Karpas-422 (cell line): ENCODE measurements at regions not wholly inside any gene's neighbourhood (a gene's known extent, or its start where the extent isn't known, plus 50 kb on each side); places are given as distances from the start of the nearest gene placed in this dataset.

Source experiments
- DNase-seq: peaks from one replicate; pipeline ENCODE4 v3.0.0-alpha.2; 2015
- H2AFZ ChIP-seq: fragments of 200-600 bp; sonication (generic); 2 replicates; pipeline ENCODE4 v1.6.1; 2014; ENCODE audit warnings: antibody characterized with exemption, low read length, mixed read lengths
- H3K27ac ChIP-seq: fragments of 200-600 bp; sonication (generic); 2 replicates; pipeline ENCODE4 v1.5.1; 2014; ENCODE audit warnings: mild to moderate bottlenecking, low read length, moderate library complexity
- H3K27me3 ChIP-seq: fragments of 200-600 bp; sonication (generic); 2 replicates; pipeline ENCODE4 v1.6.1; 2014; ENCODE audit warnings: low read length, mixed read lengths
- H3K36me3 ChIP-seq: fragments of 200-600 bp; sonication (generic); 2 replicates; pipeline ENCODE4 v1.6.1; 2014; ENCODE audit warnings: low read length, mixed read lengths; ENCODE audit not compliant: insufficient read depth
- H3K4me1 ChIP-seq: fragments of 200-600 bp; sonication (generic); 2 replicates; pipeline ENCODE4 v1.6.1; 2014; ENCODE audit warnings: mild to moderate bottlenecking, low read length, mixed read lengths
- H3K4me2 ChIP-seq: fragments of 200-600 bp; sonication (generic); 2 replicates; pipeline ENCODE4 v1.6.1; 2014; ENCODE audit warnings: low read length, low read depth, mild to moderate bottlenecking; ENCODE audit not compliant: poor library complexity, severe bottlenecking
- H3K4me3 ChIP-seq: fragments of 200-600 bp; sonication (generic); 2 replicates; pipeline ENCODE4 v1.5.1; 2014; ENCODE audit warnings: mild to moderate bottlenecking, antibody characterized with exemption, low read length, mixed read lengths
- H3K79me2 ChIP-seq: fragments of 200-600 bp; sonication (generic); 2 replicates; pipeline ENCODE4 v1.6.1; 2014; ENCODE audit warnings: mild to moderate bottlenecking, low read length, mixed read lengths
- H3K9ac ChIP-seq: fragments of 200-600 bp; sonication (generic); 2 replicates; pipeline ENCODE4 v1.6.0; 2014; ENCODE audit warnings: low read length
- H3K9me2 ChIP-seq: fragments of 200-600 bp; sonication (generic), shearing (Covaris generic); replicated peaks from 2 replicates; pipeline ENCODE4 v1.6.0; 2014; ENCODE audit warnings: mild to moderate bottlenecking, low read length, moderate library complexity; ENCODE audit not compliant: insufficient read depth
- H3K9me3 ChIP-seq: fragments of 300-700, 200-600 bp; sonication (generic); 2 replicates; pipeline ENCODE4 v1.6.1; 2014; ENCODE audit warnings: low read length, mixed read lengths
- H4K20me1 ChIP-seq: fragments of 200-600 bp; sonication (generic); 2 replicates; pipeline ENCODE4 v1.6.1; 2014; ENCODE audit warnings: mild to moderate bottlenecking, antibody characterized with exemption, low read length, low read depth; ENCODE audit not compliant: insufficient read depth

DNA sequence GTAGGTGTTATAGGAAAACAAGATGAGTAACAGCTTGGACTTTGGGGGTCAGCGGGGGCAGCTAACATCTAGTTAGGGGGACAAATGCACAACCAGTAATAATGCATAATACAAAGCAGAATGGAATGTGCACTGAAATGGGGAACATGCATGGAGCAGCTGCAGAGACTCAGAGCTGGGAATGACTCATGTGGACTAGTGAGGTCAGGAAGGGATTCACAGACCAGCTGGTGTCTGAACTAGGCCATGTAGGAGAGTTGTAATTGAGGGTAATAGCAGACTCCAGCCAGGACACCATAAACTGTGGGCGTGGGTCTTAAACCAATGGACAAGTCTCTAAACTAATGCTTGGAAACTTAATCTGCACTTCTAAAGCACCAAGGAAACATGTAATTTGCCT, 176.8 kb upstream of the ASIC2 start:
- no peaks in the 10 kb centered on the region for H3K36me3 ChIP-seq
- H3K4me1 ChIP-seq, result no peaks in the 10 kb centered on the region
- no peak overlapping the region for H2AFZ ChIP-seq
- H3K9me3 ChIP-seq, result no peaks in the 10 kb centered on the region
- no peaks in the 10 kb centered on the region for H3K79me2 ChIP-seq
- DNase-seq, result no peak
- H3K4me3 ChIP-seq, result no peak overlapping the region
- no peaks in the 10 kb centered on the region for H3K9me2 ChIP-seq
- H3K9ac ChIP-seq, result no peak overlapping the region
- H3K27ac ChIP-seq, result no peak overlapping the region
- H3K4me2 ChIP-seq, result no peak overlapping the region
- H3K27me3 ChIP-seq, result no peaks in the 10 kb centered on the region
- H4K20me1 ChIP-seq, result no peaks in the 10 kb centered on the region

DNA sequence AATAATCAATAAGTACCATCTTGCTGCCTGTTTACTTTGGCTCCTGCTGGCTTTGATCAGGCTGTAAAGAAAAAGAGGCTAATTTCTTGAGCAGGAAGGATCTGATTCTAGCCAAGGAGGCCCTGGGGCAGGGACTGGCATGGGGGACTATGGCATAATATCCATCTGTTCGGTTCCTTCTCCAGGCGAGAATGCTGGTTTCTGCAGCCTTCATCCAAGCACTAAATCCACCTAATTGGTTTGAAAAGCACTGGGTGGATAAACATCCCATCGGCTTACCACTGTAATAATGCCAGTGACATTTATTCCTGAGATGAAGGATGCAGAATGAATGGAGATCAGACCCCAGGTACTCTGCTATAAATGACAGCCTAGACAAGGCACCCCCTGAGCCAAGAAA, 180.0 kb upstream of the ASIC2 start:
- no peaks in the 10 kb centered on the region for H3K79me2 ChIP-seq
- no peak overlapping the region for H3K27ac ChIP-seq
- no peak overlapping the region for H3K4me3 ChIP-seq
- no peak overlapping the region for H3K9ac ChIP-seq
- no peaks in the 10 kb centered on the region for H4K20me1 ChIP-seq
- H3K36me3 ChIP-seq, result no peaks in the 10 kb centered on the region
- no peaks in the 10 kb centered on the region for H3K27me3 ChIP-seq
- no peaks in the 10 kb centered on the region for H3K9me2 ChIP-seq
- no peaks in the 10 kb centered on the region for H3K4me1 ChIP-seq
- H3K4me2 ChIP-seq, result no peak overlapping the region
- no peak for DNase-seq
- H3K9me3 ChIP-seq, result no peaks in the 10 kb centered on the region
- no peak overlapping the region for H2AFZ ChIP-seq

DNA sequence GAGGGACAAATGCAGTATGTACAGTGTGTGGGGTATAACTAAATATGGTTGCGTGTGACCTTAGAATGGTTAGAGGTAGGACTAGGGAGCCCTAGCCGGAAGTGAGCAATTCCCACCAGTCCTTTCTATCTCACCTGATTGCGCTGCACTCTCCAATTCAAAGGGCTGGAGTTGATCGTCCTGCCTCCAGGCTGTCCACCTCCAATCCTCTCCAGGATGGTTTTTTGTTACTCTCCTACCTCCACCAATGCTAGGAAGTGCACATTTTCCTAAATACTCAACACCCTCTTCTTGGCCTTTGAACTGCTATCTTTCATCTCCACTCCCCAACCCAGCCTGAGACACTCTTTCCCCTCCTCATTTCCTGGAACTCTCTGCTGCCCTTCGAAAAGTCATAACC, 181.7 kb upstream of the ASIC2 start:
- no peaks in the 10 kb centered on the region for H3K9me2 ChIP-seq
- H2AFZ ChIP-seq, result no peak overlapping the region
- H3K4me1 ChIP-seq, result no peaks in the 10 kb centered on the region
- H3K79me2 ChIP-seq, result no peaks in the 10 kb centered on the region
- no peak overlapping the region for H3K27ac ChIP-seq
- H3K27me3 ChIP-seq, result no peaks in the 10 kb centered on the region
- no peaks in the 10 kb centered on the region for H4K20me1 ChIP-seq
- DNase-seq, result no peak
- no peaks in the 10 kb centered on the region for H3K9me3 ChIP-seq
- no peak overlapping the region for H3K9ac ChIP-seq
- H3K4me3 ChIP-seq, result no peak overlapping the region
- no peaks in the 10 kb centered on the region for H3K36me3 ChIP-seq
- no peak overlapping the region for H3K4me2 ChIP-seq

DNA sequence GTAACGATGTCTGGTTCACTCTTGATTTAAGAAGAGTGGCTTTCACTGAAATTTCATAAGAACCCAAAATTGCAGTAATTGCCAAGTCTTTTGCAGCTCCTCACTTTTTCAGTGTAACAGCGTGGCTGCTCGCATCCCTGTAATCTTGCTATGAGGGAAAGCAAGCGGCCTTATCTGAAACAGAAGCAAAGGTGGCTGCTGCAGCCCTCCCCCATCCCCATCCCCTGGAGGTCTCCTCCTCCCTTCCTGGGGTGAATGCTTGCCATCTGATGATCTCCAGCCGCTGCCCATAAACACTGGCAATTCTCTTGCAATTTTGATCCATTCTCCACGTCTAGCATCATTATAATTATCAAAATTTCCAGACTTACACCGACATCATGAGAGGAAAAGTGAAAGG, 182.5 kb upstream of the ASIC2 start:
- Histone ChIP-seq H3K9me2 (no peaks in the 10 kb centered on the region), H3K9ac (no peak overlapping the region), H3K4me1 (no peaks in the 10 kb centered on the region), H2AFZ (no peak overlapping the region), H4K20me1 (no peaks in the 10 kb centered on the region), H3K9me3 (no peaks in the 10 kb centered on the region), H3K4me2 (no peak overlapping the region), H3K4me3 (no peak overlapping the region), H3K27me3 (no peaks in the 10 kb centered on the region), H3K27ac (no peak overlapping the region), H3K36me3 (no peaks in the 10 kb centered on the region), H3K79me2 (no peaks in the 10 kb centered on the region)
- DNase-seq, result no peak

DNA sequence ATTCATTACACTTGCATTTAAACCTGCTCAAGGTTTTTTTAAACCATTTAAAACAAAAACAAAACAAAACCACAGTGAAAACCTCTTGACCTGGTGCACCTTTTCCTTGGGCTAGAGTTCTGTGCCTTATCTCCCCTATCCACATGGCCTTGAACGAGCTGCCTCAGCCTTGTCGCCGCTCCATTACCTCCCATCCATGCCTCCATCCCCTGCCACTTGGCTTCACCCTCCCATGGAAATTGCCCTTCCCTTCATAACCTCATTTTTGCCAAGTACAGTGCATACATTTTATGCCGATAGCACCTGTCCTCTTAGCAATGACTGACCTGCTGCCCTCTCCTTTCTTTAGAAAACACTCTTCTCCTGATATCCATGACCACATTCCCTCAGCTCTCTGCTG, 188.6 kb upstream of the ASIC2 start:
- Histone ChIP-seq H3K27me3 (no peaks in the 10 kb centered on the region), H3K36me3 (no peaks in the 10 kb centered on the region), H3K9me2 (no peaks in the 10 kb centered on the region), H3K4me2 (no peak overlapping the region), H4K20me1 (no peaks in the 10 kb centered on the region), H3K9ac (no peak overlapping the region), H3K4me1 (no peaks in the 10 kb centered on the region), H3K27ac (no peak overlapping the region), H3K9me3 (no peaks in the 10 kb centered on the region), H2AFZ (no peak overlapping the region), H3K4me3 (no peak overlapping the region), H3K79me2 (no peaks in the 10 kb centered on the region)
- DNase-seq, result no peak

DNA sequence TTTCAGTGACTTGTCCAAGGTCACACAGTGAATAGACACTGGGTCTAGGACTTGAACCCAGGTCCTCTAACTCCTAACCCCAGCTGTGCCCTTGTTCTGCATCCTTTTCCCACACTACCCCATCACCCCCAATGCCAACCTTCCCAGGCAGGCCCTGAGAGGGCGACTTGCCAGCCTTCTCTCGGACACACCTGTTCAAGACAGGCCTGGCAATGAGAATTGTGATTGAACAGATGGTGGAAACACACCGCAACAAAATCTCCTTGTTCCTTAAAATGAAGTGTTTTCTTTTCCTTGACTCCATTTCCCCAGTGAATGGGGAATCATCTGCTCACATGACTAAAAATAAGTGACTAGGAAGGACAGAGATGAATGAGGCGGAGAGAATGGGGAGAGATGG, 189.5 kb upstream of the ASIC2 start:
- Histone ChIP-seq H3K9ac (no peak overlapping the region), H3K4me3 (no peak overlapping the region), H4K20me1 (no peaks in the 10 kb centered on the region), H3K4me1 (no peaks in the 10 kb centered on the region), H3K79me2 (no peaks in the 10 kb centered on the region), H3K9me3 (no peaks in the 10 kb centered on the region), H3K9me2 (no peaks in the 10 kb centered on the region), H3K36me3 (no peaks in the 10 kb centered on the region), H3K27me3 (no peaks in the 10 kb centered on the region), H3K27ac (no peak overlapping the region), H3K4me2 (no peak overlapping the region), H2AFZ (no peak overlapping the region)
- DNase-seq, result no peak

DNA sequence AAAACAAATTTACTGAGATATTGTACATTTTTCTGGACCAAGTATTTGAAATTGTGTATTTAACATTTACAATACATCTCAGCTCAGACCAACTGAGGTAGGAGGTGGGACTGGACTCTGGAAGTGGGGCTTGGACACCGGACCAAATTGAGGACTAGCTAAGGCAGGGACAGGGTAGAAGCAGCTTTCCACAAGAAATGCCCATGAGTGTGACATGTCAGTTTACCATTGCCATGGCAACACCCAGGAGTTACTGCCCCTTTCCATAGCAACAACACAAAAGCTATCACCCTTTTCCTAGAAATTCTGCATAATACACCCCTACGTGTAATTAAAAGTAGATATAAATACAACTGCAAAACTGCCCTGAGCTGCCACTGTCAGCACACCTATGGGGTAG, 191.5 kb upstream of the ASIC2 start:
- H2AFZ ChIP-seq, result no peak overlapping the region
- no peaks in the 10 kb centered on the region for H3K79me2 ChIP-seq
- no peaks in the 10 kb centered on the region for H3K9me3 ChIP-seq
- no peaks in the 10 kb centered on the region for H3K36me3 ChIP-seq
- no peak overlapping the region for H3K4me3 ChIP-seq
- no peak overlapping the region for H3K4me2 ChIP-seq
- DNase-seq, result no peak
- no peaks in the 10 kb centered on the region for H4K20me1 ChIP-seq
- no peaks in the 10 kb centered on the region for H3K4me1 ChIP-seq
- H3K9ac ChIP-seq, result no peak overlapping the region
- no peak overlapping the region for H3K27ac ChIP-seq
- no peaks in the 10 kb centered on the region for H3K27me3 ChIP-seq
- no peaks in the 10 kb centered on the region for H3K9me2 ChIP-seq

DNA sequence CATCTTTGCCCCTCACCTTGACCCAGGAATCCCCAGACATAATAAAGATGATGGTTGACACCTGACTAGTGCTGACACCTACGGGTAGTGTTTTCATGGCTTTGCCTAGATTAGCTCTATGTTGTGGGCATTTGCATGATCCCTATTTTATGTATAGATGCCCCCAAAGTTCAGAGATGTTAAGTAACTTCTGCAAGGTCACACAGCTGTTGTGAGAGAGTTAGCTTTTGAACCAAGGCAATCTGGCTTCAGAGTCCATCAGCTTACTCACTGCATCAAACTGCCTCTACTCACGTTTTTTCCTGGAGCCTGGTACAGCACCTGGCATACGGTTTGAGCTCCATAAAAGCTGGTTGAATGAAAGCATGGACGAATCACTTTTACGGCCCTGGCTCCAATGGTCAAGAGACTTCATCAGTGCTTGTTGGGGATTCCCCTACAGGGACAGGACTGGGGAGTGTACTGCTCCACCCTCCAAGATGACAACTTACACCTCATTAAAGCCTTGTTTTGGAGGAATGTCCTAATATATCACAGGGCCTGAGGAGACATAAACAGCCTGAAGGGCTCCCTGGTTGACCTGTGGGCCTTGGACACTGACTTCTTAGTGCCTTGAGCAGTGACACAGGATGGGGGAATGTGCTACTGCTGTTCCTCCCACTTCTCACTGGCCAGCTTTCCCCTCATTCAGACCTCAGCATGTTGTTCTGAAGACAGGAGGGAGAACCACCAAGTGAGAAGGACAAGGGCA, 193.2 kb upstream of the ASIC2 start:
- Histone ChIP-seq H3K27ac (no peak overlapping the region), H3K36me3 (no peaks in the 10 kb centered on the region), H3K27me3 (no peaks in the 10 kb centered on the region), H3K9me2 (no peaks in the 10 kb centered on the region), H3K4me1 (no peaks in the 10 kb centered on the region), H3K4me2 (no peak overlapping the region), H4K20me1 (no peaks in the 10 kb centered on the region), H3K9me3 (no peaks in the 10 kb centered on the region), H3K79me2 (no peaks in the 10 kb centered on the region), H3K9ac (no peak overlapping the region), H2AFZ (no peak overlapping the region), H3K4me3 (no peak overlapping the region)
- DNase-seq, result no peak
